ENCODE measurements at regions not wholly inside any gene's neighbourhood (a gene's known extent, or its start where the extent isn't known, plus 50 kb on each side); places are given as distances from the start of the nearest gene placed in this dataset.

- no peak for TF ChIP-seq CTCF (IDR thresholded peaks at IDR 0.05)
- no peak for TF ChIP-seq POLR2A (IDR thresholded peaks at IDR 0.05)
Measured at GRCh38 chr11:23755769-23756168, 741.1 kb upstream of the LUZP2 start.
